Gastroesophageal sphincter (tissue), 4 donors: ENCODE measurements at regions not wholly inside any gene's neighbourhood (a gene's known extent, or its start where the extent isn't known, plus 50 kb on each side); places are given as distances from the start of the nearest gene placed in this dataset.
"Not testable (repeated sequence)": the region's sequence is repeated elsewhere in the genome, so short reads cannot be mapped to it uniquely, and the experiment has no call there.

Experiments
- ATAC-seq: fragments of 150-250 bp; one replicate; pipeline ENCODE4 v1.9.1; 2016; ENCODE audit warnings: mild to moderate bottlenecking, moderate library complexity
- H3K27ac ChIP-seq, 4 donors: fragments of 200-600 bp; sonication (generic) in 3 of 4; 1 replicate in 3 of 4; 2 replicates in 1 of 4; pipeline ENCODE4 v1.5.1; 2016 to 2019
- H3K27me3 ChIP-seq: fragments of 200-600 bp; sonication (generic); one replicate; pipeline ENCODE4 v1.5.1; 2019
- H3K36me3 ChIP-seq, 2 donors: fragments of 200-600 bp; sonication (generic); one replicate each; pipeline ENCODE4 v1.5.1; 2019; ENCODE audit warnings: control low read depth in 1 of 2
- H3K4me1 ChIP-seq, 3 donors: fragments of 200-600 bp; sonication (generic); 1 replicate in 2 of 3; 2 replicates in 1 of 3; pipeline ENCODE4 v1.5.1; 2016 to 2019; ENCODE audit warnings: control low read depth in 2 of 3
- H3K4me3 ChIP-seq, 2 donors: fragments of 200-600 bp; sonication (generic); one replicate each; pipeline ENCODE4 v1.5.1; 2019; ENCODE audit warnings: mild to moderate bottlenecking in 1 of 2, moderate library complexity in 1 of 2
- H3K9me3 ChIP-seq, 3 donors: fragments of 200-600 bp; sonication (generic); one replicate each; pipeline ENCODE4 v1.5.1; 2017 to 2019; ENCODE audit warnings: control low read depth in 2 of 3
- EP300 ChIP-seq: sonication (generic); formaldehyde crosslinking; IDR thresholded peaks from one replicate; pipeline ENCODE4 v1.6.1; 2017; ENCODE audit warnings: antibody characterized with exemption, mild to moderate bottlenecking
- POLR2A ChIP-seq, 2 donors: fragments of 450-650 bp; IDR thresholded peaks; one replicate each; pipeline ENCODE4 v1.6.1; 2017; ENCODE audit warnings: antibody characterized with exemption in 2 of 2, mild to moderate bottlenecking in 2 of 2, moderate library complexity in 1 of 2
- POLR2AphosphoS5 ChIP-seq: sonication (generic); formaldehyde crosslinking; IDR thresholded peaks from one replicate; pipeline ENCODE4 v1.6.1; 2017; ENCODE audit warnings: antibody characterized with exemption
- WGBS, 2 donors: methylation state at CpG; one replicate each; pipeline ENCODE4 v1.1.5; 2018; ENCODE audit warnings: low coverage in 1 of 2; 5-methylcytosine and 5-hydroxymethylcytosine counted together
- TF ChIP-seq, protein P1 (sequence below), 4 experiments: fragments of 200-600 bp in 2 of 4; fragments of 450-650 bp in 2 of 4; sonication (generic) in 1 of 4; IDR thresholded peaks; one replicate each; pipeline ENCODE4 v1.5.1; 2017 to 2019; ENCODE audit warnings: antibody characterized with exemption in 4 of 4, mild to moderate bottlenecking in 2 of 4, moderate library complexity in 2 of 4

DNA sequence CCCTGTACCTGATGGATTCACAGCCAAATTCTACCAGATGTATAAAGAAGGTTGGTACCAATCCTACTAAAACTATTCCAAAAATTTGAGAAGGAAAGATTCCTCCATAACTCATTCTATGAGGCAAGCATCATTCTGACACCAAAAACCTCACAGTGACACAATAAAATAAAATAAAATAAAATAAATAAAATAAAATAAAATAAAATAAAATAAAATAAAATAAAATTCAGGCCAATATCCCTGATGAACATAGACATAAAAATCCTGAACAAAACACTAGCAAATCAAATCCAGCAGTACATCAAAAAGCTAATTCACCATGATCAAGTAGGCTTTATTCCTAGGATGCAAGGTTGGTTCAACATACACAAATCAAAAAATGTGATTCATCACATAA, 108.1 kb downstream of the PROX1 start:
- H3K27me3 ChIP-seq, H3K4me3 ChIP-seq, H3K4me1 ChIP-seq, ATAC-seq, H3K9me3 ChIP-seq, H3K36me3 ChIP-seq, H3K27ac ChIP-seq: not testable (repeated sequence)

DNA sequence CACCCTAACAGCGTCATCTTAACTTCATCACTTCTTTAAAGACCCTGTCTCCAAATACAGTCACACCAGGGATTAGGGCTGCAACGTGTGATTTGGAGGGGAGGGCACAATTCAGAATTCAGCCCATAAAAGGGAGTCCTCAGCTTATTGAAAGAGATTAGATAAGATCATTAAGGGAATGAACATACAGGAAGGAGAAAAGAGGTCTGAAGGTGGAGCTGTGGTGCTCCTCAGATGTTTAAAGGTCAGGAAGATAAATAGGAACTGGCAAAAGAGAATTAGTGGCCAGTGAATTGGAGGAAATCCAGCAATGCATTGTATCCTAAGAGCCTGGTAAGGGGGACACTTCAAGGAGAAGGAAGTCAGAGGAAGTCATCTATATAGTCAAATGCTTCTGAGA, 113.5 kb downstream of the PROX1 start:
- Histone ChIP-seq H3K36me3 (no peaks in the 10 kb centered on the region), H3K9me3 (peaks cover 0 to 9% (median 0%) of the 10 kb centered on the region in 3 donors), H3K27ac (no peak overlapping the region), H3K4me1 (no peaks in the 10 kb centered on the region), H3K27me3 (no peaks in the 10 kb centered on the region), H3K4me3 (no peak overlapping the region)
- no peak for ATAC-seq
- TF ChIP-seq, protein P1, sequence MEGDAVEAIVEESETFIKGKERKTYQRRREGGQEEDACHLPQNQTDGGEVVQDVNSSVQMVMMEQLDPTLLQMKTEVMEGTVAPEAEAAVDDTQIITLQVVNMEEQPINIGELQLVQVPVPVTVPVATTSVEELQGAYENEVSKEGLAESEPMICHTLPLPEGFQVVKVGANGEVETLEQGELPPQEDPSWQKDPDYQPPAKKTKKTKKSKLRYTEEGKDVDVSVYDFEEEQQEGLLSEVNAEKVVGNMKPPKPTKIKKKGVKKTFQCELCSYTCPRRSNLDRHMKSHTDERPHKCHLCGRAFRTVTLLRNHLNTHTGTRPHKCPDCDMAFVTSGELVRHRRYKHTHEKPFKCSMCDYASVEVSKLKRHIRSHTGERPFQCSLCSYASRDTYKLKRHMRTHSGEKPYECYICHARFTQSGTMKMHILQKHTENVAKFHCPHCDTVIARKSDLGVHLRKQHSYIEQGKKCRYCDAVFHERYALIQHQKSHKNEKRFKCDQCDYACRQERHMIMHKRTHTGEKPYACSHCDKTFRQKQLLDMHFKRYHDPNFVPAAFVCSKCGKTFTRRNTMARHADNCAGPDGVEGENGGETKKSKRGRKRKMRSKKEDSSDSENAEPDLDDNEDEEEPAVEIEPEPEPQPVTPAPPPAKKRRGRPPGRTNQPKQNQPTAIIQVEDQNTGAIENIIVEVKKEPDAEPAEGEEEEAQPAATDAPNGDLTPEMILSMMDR (IDR thresholded peaks at IDR 0.05), result no peak
- TF ChIP-seq EP300 (no peak), POLR2AphosphoS5 (no peak), POLR2A (IDR thresholded peaks at IDR 0.05) (no peak)
- 33 to 67% methylated on average over 2 of the region's 2 CpGs for WGBS, 2 donors

DNA sequence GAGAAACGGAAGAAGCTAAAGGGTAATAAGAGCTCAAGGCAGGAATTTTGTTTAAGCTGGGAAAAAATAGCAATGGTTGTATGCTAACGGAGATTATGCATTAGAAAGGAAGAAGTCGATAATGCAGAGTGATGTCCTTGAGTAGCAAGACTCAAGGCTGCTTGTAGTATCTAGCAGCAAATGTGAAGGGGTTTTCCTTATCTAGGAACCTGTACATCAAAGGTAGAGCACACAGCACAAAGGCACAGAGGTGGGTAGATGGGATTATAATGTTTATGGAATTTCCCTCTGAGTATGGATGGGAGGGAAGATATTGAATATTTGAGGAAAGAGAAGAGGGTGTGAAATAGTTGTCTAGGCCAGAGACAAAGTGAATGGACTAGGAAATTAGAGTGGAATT, 114.1 kb downstream of the PROX1 start:
- no peak for ATAC-seq
- no peak overlapping the region for H3K4me3 ChIP-seq
- H3K27me3 ChIP-seq, result peaks cover under 1% of the 10 kb centered on the region
- H3K9me3 ChIP-seq, result peaks cover 0 to 9% (median 0%) of the 10 kb centered on the region in 3 donors
- no peaks in the 10 kb centered on the region for H3K4me1 ChIP-seq
- no peaks in the 10 kb centered on the region for H3K36me3 ChIP-seq
- H3K27ac ChIP-seq, result no peak overlapping the region
- 66% methylated on average over 3 of the region's 3 CpGs for WGBS, 2 donors
- TF ChIP-seq, protein P1 (IDR thresholded peaks at IDR 0.05), result no peak
- TF ChIP-seq POLR2AphosphoS5, result no peak
- no peak for TF ChIP-seq POLR2A (IDR thresholded peaks at IDR 0.05)
- no peak for TF ChIP-seq EP300

DNA sequence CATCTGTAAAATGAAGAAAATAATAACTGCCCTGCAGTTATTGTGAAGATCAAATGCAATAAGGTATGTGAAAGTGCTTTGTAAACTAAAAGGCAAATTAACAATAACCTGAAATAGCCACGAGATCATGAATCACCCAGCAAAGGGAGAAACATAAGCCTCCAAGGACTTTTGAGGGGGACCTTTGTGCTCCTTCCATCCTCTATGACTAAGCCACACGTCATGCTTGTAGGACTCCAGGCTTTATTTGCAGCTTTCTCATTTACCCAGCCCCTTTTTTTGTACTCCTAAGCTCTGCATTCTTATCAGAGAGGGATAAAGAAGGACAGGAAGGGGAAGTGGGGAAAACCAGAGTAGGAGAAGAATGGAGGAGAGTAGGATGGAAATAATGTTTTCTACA, 115.1 kb downstream of the PROX1 start:
- Histone ChIP-seq H3K36me3 (no peaks in the 10 kb centered on the region), H3K27ac (no peak overlapping the region), H3K9me3 (peaks cover 0 to 9% (median 0%) of the 10 kb centered on the region in 3 donors), H3K4me1 (no peaks in the 10 kb centered on the region), H3K27me3 (peaks cover 11% of the 10 kb centered on the region), H3K4me3 (no peak overlapping the region)
- 38 to 80% methylated on average over 2 of the region's 2 CpGs for WGBS, 2 donors
- TF ChIP-seq, protein P1 (IDR thresholded peaks at IDR 0.05), result no peak
- TF ChIP-seq POLR2AphosphoS5 (no peak), POLR2A (IDR thresholded peaks at IDR 0.05) (no peak), EP300 (no peak)
- no peak for ATAC-seq

DNA sequence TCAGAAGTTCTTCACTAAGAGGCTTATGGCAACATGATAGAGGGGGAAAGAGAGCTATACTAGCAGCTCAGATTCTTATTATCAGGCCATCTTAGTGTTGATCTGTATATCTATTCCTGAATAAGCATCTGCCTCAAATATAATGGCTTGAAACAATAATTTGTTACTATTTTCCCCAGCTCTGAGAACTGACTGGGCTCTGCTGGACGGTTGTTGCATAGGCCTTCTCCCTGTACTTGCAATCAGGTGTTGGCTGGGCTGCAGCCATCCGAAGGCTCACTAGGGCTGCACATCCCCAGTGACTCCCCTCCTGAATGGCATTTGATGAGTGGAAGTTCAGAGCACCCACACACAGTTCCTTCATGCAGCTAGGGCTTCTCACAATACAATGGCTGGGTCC, 116.0 kb downstream of the PROX1 start:
- WGBS, 2 donors, result 100% methylated on average over 1 of the region's 2 CpGs; no CpG with 5 or more reads in 1 of the 2 donors
- Histone ChIP-seq H3K9me3 (peaks cover 0 to 9% (median 0%) of the 10 kb centered on the region in 3 donors), H3K27me3 (peaks cover 14% of the 10 kb centered on the region), H3K27ac (no peak overlapping the region), H3K36me3 (no peaks in the 10 kb centered on the region), H3K4me3 (no peak overlapping the region), H3K4me1 (no peaks in the 10 kb centered on the region)
- TF ChIP-seq POLR2AphosphoS5, result no peak
- TF ChIP-seq EP300, result no peak
- TF ChIP-seq POLR2A (IDR thresholded peaks at IDR 0.05), result no peak
- TF ChIP-seq, protein P1 (IDR thresholded peaks at IDR 0.05), result no peak
- no peak for ATAC-seq

DNA sequence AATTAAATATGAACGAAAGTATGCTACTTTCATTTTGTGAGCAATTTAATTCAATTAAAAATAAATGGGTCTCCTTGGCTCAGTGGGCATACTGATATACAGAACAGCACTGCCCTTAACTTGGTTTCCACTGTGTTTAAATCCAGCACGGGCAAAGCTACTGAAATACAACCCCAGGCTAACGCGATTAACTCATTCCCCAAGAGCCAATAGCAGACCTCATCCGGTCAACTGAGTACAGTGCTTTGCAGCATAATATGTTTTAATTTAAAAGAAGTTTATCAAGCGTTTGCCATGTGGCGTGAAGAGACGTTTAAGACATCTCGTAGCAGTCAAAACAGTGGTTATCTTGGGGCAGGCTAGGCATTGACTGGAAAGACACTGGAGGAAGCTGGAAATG, 118.6 kb downstream of the PROX1 start:
- TF ChIP-seq EP300 (no peak), POLR2A (IDR thresholded peaks at IDR 0.05) (no peak), POLR2AphosphoS5 (no peak)
- TF ChIP-seq, protein P1 (IDR thresholded peaks at IDR 0.05), result no peak
- H3K9me3 ChIP-seq, result peaks cover 0 to 9% (median 0%) of the 10 kb centered on the region in 3 donors
- no peaks in the 10 kb centered on the region for H3K4me1 ChIP-seq
- no peak overlapping the region for H3K27ac ChIP-seq
- H3K27me3 ChIP-seq, result peaks cover 14% of the 10 kb centered on the region
- ATAC-seq, result no peak
- 51 to 63% methylated on average over 9 of the region's 9 CpGs for WGBS, 2 donors
- H3K36me3 ChIP-seq, result no peaks in the 10 kb centered on the region
- H3K4me3 ChIP-seq, result no peak overlapping the region
